T-helper 9 cell (primary cell): ENCODE measurements at regions not wholly inside any gene's neighbourhood (a gene's known extent, or its start where the extent isn't known, plus 50 kb on each side); places are given as distances from the start of the nearest gene placed in this dataset.

Experiments used
- DNase-seq: peaks from one replicate; pipeline ENCODE4 v3.0.0-alpha.2; 2020

DNA sequence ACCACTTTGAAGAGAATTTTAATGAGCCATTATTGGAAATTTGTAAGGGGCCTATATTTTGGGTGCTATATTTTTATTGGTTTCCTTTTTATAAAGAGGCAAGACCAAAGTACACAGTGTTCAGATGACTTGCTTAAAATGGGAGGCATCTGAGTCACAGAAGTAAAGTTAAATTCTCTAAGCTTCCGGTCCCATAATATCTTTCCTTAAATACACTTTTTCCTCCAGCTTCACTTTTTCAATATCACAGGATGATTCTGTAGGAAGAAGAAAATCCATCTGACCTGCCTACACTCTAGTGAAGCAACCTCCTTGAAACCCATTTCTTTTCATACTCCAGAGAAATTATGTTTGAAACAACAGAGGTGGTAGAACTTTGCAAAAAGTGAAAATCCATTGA is 274.0 kb downstream of the PIK3R1 start:
- DNase-seq: no peak

GRCh38 chr5:68490406-68490805 is 274.9 kb downstream of the PIK3R1 start:
- no peak for DNase-seq

DNA sequence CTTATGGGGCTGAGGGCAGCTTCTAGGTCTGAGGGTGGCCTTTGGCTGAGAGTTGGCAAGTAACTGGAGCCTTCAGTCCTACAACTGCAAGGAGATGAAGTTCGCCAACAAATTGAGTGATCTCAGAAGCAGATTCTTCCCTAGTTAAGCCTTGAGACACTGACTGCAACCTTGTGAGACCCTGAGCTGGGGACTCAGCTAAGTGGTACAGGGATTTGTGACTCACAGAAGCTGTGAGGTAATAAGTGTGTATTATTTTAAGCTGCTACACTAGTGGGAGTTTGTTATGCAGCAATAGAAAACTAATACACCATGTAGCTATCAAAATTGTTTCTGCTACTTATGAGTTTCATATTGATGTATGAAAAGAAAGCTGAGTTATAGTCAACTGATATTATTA is 279.2 kb downstream of the PIK3R1 start:
- no peak for DNase-seq

DNA sequence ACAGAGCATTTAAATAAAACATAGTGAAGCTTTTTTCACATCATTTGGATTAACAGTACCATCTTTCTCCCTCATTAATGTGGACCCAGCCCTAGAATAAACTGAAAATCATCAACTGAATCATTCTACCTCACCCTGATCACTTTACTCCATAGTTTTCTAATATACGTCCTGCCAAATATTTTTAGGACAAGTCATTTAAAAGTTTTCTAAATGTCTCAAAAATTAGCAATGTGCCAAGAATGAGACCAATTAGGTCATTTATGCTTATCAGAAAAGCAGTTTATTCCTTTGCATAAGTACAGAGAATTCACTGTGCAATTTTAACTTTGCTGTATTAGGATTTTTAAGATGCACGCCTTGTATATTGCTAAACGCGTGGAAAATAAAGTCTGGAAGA is 284.4 kb downstream of the PIK3R1 start:
- no peak for DNase-seq

DNA sequence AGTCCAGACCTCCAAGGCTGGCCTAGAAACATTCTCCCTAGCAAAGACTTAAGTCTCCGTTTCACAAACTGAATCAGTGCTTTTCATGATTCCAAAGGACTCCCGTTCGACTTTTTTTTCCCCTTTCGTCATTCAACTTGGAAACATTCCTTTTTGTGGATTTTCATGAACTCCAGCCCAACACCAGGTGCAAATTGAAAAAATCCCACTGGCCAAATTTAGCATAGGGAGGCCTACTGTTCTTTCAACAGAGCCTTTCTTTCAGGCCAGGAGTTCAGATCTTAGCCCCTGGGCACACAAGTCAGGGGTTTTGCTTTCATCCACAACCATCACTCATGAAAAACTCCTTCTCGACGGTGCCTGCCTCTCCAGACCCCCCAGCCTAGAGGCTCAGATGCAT is 285.3 kb downstream of the PIK3R1 start:
- DNase-seq: no peak

DNA sequence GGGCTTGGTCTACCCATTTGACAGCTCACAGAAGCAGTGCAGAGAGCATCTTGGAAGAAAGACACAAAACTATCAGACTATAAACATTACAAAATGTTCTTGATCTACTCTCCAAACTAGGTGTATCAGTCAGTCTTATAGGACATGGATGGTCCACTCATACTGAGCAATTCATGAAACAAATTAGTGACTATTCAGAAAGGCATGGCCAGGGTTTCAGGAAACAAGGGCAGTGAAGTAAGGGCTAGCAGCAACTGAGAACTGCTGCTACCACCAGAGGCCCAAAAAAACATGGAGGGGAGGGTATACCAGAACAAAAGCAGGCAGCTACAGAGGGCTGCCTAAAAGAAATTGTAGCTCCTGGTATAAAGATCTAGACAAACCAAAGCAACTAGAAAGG is 287.0 kb downstream of the PIK3R1 start:
- no peak for DNase-seq

DNA sequence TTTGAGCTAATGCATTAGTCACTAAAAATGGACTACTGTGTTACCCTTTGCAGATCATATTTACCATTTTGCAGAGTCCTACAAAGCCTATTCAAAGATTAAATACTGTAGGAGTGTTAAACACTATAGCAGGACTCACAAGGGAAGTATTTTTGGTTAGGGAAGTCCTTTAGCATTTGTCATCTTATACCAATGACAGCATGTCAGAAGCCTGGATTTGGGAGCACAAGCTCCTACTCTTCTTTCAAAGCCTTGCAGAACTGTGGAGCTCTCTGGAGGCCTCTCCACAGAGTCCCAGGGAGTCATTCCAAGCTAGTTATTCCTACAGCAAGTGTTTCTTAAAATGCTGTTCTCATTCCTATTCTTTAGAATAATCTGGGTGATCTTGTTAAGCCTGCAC is 288.8 kb downstream of the PIK3R1 start:
- DNase-seq: no peak

DNA sequence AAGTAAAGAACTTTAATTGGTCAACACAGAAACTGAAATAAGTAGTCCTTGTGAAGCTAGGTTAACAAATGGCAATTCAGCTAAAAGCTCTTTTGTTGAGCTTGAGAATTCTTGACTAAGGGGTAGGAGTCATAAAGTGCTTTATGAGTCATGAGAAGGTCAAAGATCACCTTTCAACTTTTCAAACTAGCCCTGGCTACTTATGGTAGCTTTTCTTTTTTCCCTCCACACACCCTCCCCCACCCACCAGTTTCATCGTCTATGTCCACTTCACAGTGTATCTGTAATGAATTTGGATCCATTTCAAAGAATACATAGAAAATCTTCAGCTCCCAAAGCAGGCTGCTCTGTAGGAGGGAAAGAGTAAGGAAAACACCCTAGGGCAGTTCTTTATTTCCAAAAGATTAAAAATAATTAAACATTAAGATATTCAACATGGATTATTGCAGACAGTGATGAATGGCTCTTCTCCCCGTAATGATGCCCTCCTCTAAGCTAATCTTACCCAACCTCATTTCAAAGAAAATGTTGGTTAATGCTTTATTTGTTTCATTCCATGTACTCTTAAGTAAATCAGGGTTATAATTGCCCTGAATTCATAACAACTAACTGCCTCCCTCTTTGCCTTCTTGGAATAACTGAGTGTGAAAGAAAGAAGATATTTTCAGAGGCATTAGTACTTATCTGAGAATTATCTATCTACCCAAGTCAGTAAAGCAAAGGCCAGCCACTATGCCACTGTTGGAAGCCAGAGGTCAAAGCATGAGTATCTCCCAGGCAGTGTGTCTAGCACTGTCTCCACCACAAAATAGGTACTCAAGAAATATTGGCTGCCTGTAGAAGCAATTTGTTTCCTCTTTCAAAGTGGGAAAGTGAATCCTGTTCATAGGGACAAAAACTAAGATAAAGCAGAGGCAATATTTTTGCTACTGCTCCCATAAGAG is 290.6 kb downstream of the PIK3R1 start:
- DNase-seq: no peak

GRCh38 chr5:68515514-68515913 is 300.0 kb downstream of the PIK3R1 start:
- no peak for DNase-seq

DNA sequence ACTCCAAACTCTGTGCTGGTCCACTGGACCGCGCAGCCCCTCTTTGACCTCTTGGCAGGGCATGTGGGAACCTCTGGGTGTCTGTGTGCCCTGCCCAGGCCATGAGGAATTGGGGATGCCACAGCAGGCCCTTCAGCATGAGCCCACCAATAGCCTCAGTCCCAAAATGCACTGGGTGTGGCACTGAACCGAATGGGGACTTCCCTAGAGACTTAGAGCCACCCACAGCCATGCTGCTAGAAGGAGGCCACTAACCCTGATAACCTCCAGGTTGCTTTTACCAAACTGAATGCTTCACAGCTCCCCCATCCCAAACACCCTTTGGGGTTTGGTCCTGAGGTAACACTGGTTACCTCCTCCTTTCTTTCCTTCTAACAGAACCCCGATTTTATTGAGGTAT is 302.7 kb downstream of the PIK3R1 start:
- no peak for DNase-seq

DNA sequence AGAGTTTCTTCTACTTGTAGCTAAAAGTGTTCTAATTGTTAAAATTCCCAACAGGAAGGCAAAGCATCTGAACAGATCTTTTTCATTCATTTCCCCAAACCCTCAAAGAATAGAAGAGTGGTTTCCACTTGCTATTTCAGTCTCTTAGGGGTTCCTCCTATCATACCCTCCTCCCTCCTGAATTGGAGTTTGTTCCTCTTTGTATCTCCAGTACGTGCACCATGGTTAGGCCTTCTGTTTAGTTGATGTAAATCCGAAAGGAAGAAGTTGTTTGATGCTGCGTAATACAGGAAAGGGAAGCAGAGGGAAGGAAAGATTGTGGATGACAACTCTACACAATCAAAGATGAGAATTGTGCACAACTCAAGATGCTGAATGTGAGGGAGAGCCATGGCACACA is 303.6 kb downstream of the PIK3R1 start:
- DNase-seq: no peak

DNA sequence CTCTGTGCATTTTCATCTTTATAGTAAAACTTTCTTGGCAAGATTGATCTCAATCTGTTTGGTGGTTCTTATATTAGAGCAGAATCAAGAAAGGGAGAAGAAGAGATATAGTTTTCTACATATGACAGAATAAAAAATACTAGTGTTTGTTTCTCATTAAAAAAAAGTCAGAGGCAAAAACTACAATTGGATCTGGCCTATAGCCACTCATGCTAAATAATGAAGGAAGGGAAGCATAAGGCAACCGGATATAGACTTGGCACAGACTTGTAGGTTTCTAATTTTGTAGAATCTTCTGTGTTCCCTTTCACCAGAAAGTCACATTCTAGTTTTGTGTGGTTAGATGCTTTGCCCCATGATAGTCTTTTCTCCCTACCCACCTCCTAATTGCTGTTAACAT is 306.2 kb downstream of the PIK3R1 start:
- no peak for DNase-seq

DNA sequence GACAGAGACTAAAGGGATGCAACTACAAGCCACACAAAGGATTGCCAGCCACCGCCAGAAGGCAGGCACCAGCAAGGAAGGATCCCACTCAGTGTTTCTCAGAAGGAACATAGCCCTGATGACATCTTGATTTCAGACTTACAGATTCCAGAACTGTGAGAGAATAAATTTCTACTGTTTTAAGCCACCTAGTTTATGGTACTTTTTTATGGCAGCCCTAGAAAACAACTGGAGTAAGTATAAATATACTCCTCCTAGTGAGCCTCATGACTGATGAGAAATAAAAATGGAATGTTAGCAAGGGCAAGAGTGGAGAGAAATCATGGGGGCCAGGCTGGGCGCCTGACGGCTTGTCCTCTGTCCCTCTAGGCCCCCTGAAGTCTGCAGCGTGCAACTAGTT is 307.3 kb downstream of the PIK3R1 start:
- DNase-seq: no peak

- no peak for DNase-seq
Observed at GRCh38 chr5:68528821-68529273, 313.3 kb downstream of the PIK3R1 start.

DNA sequence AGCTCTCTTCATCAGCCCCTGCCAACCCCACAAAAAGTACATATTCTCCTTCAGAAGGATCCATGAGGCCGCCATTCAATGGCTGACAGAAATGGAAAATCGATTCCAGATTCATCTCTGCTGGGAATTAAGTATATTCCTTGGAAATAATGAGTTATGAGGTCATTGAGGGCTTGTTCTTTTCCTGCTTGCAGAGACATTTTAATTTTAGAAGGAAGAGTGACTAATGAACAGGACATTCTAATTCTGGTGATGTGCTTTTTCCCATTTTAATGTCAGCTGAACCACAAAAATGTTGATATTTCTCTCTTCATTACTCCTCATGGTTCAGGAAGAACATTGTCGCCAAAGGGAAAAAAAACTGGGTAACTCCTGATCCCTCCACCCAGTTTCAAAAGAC is 314.0 kb downstream of the PIK3R1 start:
- no peak for DNase-seq

DNA sequence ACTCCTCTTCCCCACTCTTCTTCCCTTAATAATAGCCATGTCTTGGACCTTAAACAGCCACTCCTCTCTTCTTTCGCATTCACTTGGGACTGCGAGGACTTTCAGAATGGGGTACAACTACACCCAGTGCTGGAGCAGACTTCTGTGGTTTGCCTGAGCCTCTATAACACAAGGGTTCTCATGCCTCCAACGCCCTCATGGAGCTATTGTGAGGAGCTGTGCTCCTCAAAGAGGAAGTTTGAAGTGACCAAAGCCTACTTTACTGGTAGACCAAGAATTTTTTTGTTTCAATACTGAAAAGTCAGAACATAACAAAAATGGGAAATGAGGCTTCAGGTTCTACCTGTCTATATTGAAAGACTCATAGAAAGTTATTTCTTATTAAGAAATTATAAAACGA is 316.4 kb downstream of the PIK3R1 start:
- DNase-seq: no peak

DNA sequence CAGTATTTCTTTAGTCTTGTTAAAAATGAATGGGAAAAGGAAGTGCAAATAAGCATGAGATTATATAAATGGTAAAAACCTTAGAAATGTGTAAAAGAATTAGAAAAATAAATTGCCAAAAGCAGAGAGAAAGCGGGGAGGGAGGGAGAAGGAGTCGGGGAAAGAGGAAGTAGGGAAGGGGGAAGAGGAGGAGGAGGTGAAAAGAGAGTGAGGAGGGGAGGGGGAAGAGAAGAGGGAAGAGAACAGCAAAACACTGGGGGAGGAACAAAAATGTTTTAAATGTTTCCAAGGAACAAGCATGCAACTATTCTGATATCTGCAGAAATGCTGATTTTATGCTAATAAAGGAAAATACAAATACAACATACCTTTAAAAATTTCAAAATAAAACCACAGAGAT is 317.5 kb downstream of the PIK3R1 start:
- DNase-seq: no peak

DNA sequence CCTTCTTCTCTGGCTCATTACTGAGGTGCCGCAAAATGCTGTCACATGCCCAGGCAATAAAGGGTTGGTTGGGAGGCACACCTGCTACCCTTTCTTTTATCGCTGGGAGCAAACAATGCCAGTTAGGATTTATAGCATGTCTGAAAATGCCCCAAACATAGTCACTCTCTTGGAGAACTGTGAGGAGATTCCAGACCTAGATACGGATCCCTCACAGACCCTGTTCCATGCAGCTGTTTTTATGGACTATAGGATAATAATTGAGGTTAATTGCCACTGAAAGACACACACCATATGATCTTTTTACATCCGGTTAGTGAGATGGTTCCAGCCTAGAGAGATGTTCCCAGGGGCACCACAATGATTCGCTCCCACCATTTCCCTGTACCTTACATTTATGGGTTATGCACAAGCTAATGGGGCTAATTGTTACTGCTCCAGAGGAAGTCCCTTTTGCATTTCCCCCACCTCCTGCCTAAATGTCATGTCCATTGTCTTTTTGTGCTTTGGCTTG is 318.1 kb downstream of the PIK3R1 start:
- DNase-seq: no peak

- no peak for DNase-seq
Observed at GRCh38 chr5:68534131-68534940, 318.8 kb downstream of the PIK3R1 start.

DNA sequence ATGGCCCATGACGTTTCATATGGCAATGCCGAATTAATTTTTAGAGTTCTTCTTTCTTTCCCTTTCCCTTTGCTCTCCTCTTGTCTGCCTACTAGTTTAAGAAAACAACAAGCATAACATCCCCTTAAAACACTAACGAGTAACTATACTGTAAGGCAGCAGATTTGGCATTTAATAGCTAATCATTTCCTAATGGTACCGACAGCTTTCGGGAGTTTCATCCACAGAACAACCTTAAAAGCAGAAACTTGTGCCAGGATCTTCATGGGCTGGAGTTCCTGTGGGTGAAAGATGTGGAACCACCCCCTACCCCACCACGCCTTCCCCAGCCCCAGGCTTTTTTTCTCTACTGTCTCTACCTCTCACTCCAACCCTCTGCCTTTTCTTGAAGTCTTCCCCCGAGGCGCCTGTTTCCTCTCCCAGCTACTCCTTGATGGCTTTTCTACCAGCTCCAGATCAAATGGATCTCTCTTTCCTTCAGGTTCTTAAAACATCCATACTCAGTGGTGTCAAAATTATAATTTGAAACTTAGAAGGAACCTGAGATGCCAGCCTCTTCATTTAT is 319.5 kb downstream of the PIK3R1 start:
- DNase-seq: no peak

DNA sequence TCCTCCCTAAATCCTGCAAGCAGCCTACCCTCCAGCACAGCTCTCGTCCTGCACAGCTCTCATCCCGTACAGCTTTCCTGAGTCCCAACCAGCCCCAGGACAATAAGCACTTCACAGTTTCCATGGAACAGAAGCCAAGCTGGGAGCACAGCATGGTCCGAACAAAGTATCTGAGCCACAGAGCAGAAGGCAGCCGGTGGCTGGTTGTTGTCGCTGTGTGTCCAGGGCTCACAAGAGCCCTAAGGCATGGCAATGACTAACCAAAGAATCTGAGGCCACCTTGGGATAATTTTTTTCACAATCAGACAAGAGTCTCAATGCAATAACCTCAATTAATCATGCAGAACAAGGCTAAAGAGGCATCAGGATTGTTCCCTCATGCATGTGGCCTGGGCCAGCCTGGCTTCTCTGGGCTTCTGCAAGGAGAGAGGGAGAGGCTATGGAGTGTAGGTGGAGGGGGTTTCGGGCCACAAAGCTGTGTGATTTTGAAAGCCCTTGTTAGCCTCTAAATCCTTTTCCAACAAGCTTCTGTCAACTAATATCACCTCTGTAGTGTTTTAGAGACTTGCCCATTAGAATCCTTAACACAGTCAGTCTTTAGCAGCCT is 323.4 kb downstream of the PIK3R1 start:
- no peak for DNase-seq

- no peak for DNase-seq
Observed at GRCh38 chr5:68540798-68541590, 325.4 kb downstream of the PIK3R1 start.
